Pancreas (tissue), 10 donors: ENCODE measurements at regions not wholly inside any gene's neighbourhood (a gene's known extent, or its start where the extent isn't known, plus 50 kb on each side); places are given as distances from the start of the nearest gene placed in this dataset.
A peak's percentile ranks its signal among the peaks of the same experiment; 100 is the strongest.

ENCODE experiments used
- ATAC-seq, 4 donors: fragments of 200-7000 bp; cut with Tn5 transposase; one replicate each; pipeline versions ENCODE4 v1.8.0 to v1.9.1; 2020; ENCODE audit warnings: mild to moderate bottlenecking in 4 of 4, moderate library complexity in 4 of 4
- DNase-seq, 6 donors: peaks; one replicate each; pipeline ENCODE4 v3.0.0-alpha.2; 2020
- FAIRE-seq: peaks from 2 replicates; lab custom pipeline; 2012; peaks lifted over from hg19 to GRCh38; lab: Jason Lieb, UNC
- H3K27ac ChIP-seq, 4 donors: fragments of 200-600 bp; sonication (generic); 1 replicate in 3 of 4; 2 replicates in 1 of 4; pipeline versions ENCODE4 v1.5.0 to v1.8.0; 2020
- H3K27me3 ChIP-seq, 4 donors: fragments of 200-600 bp; one replicate each; pipeline ENCODE4 v1.8.0; 2021
- H3K36me3 ChIP-seq, 3 donors: fragments of 200-600 bp; sonication (generic) in 1 of 3; one replicate each; pipeline versions ENCODE4 v1.5.0 to v1.8.0; 2020 to 2021
- H3K4me1 ChIP-seq, 3 donors: fragments of 200-600 bp; one replicate each; pipeline ENCODE4 v1.8.0; 2021
- H3K4me3 ChIP-seq, 4 donors: fragments of 200-600 bp; sonication (generic) in 2 of 4; one replicate each; pipeline versions ENCODE4 v1.5.0 to v1.8.0; 2020 to 2021
- H3K9me3 ChIP-seq, 4 donors: fragments of 200-600 bp; one replicate each; pipeline ENCODE4 v1.8.0; 2021
- WGBS, 2 donors: extraction: QIAGEN DNeasy Blood & Tissue Kit; methylation state at CpG; one replicate each; pipeline ENCODE4 v1.1.7; 2013; 5-methylcytosine and 5-hydroxymethylcytosine counted together
- intact Hi-C, 3 donors: fragments of 100-400 bp; cut with DNase I; formaldehyde crosslinking; loops; one replicate each; pipeline versions ENCODE4 v1.11.1 to v1.14.2; 2022
- TF ChIP-seq, protein P1 (sequence below), 4 donors: fragments of 200-600 bp; sonication (generic) in 3 of 4; IDR thresholded peaks; one replicate each; pipeline versions ENCODE4 v1.5.0 to v1.8.0; 2021; ENCODE audit warnings: antibody characterized with exemption in 4 of 4
- donor health status: healthy with polysubstance abuse.
- donor health status: DM: no; HTN: no; CAD: no; lungs with moderate emphysema.
- donor health status: DM: no; HTN: no; CAD: no.
- donor health status: control.
- donor health status: control.
- donor health status: Bipolar disorder and iron deficiency.
- donor health status: DM: yes; HTN: yes; CAD: no.
- donor health status: DM: no; HTN: no; CAD: no.
- donor health status: DM: no; HTN: no; CAD: no.
- donor health status: DM: yes; HTN: yes; CAD: no.

DNA sequence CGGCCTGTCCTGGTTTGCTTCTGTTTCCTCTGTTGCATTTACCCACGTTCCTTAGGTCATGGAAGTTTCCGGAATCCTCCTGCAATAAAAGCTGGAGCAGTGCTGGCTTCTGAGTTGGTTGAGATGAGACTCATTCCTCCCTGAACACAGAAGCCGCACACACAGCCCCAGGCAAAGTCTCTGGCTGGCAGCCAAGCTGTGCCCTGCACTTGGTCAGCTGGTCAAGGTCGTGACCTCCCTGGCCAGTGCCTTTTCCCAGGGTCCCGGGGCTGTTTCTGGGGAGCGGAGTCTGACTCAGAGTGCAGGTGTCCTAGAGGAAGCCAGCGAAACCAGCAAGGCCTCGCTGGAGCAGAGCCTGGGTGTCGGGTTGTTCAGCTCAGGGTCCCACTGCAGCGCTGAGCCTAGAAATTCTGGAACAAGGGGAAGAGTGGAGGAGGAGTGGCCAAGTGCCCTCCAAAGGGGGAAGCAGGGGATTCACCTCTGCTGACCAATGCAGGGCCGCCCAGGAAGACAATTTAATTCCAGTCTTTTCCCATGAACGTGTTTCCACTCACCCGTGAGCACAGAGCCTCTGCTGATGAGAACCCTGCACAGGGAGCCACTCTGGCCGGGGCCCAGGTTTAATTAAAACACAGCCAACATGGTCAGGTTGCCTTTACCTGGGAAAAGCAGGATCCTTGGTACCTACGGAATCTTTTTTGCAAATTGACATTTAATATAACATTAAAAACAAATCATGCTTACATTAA lies 245.5 kb upstream of the PPP2R2D start:
- TF ChIP-seq, protein P1, sequence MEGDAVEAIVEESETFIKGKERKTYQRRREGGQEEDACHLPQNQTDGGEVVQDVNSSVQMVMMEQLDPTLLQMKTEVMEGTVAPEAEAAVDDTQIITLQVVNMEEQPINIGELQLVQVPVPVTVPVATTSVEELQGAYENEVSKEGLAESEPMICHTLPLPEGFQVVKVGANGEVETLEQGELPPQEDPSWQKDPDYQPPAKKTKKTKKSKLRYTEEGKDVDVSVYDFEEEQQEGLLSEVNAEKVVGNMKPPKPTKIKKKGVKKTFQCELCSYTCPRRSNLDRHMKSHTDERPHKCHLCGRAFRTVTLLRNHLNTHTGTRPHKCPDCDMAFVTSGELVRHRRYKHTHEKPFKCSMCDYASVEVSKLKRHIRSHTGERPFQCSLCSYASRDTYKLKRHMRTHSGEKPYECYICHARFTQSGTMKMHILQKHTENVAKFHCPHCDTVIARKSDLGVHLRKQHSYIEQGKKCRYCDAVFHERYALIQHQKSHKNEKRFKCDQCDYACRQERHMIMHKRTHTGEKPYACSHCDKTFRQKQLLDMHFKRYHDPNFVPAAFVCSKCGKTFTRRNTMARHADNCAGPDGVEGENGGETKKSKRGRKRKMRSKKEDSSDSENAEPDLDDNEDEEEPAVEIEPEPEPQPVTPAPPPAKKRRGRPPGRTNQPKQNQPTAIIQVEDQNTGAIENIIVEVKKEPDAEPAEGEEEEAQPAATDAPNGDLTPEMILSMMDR (IDR thresholded peaks at IDR 0.05): no peak
- intact Hi-C loops: no loop called here
- peak in 2 of 6 donors; percentile 7 to 65 for DNase-seq
- ATAC-seq: no peak
- Histone ChIP-seq H3K4me1 (no peaks in the 10 kb centered on the region), H3K4me3 (no peak overlapping the region), H3K27ac (no peak overlapping the region), H3K9me3 (no peaks in the 10 kb centered on the region), H3K36me3 (no peaks in the 10 kb centered on the region), H3K27me3 (no peaks in the 10 kb centered on the region)
- no peak for FAIRE-seq
- 70 to 78% methylated on average over 16 of the region's 16 CpGs for WGBS, 2 donors

DNA sequence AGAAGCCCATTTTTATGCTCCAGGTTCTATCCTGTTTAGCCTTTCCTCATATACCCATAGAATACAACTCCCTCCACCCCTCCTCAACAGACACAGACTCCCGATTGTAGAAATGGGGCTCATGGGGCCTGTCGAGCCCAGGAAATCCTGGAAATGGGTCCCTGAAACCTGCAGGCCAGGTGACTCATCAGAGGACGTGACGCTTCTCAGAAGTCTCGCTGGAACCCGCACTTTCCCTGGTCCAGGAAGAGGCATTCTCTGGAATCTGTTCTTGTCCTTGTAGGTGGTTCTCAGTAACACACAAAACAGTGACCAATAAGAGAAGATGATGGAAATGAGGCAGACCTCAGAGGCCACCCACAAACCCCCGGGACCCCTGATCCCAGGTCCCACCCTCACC lies 244.8 kb upstream of the PPP2R2D start:
- DNase-seq (no peak), ATAC-seq (no peak), FAIRE-seq (no peak)
- Histone ChIP-seq H3K9me3 (no peaks in the 10 kb centered on the region), H3K36me3 (no peaks in the 10 kb centered on the region), H3K27me3 (no peaks in the 10 kb centered on the region), H3K27ac (no peak overlapping the region), H3K4me1 (no peaks in the 10 kb centered on the region), H3K4me3 (no peak overlapping the region)
- intact Hi-C loops: no loop called here
- TF ChIP-seq, protein P1 (IDR thresholded peaks at IDR 0.05): no peak
- WGBS, 2 donors: 71 to 80% methylated on average over 7 of the region's 7 CpGs

DNA sequence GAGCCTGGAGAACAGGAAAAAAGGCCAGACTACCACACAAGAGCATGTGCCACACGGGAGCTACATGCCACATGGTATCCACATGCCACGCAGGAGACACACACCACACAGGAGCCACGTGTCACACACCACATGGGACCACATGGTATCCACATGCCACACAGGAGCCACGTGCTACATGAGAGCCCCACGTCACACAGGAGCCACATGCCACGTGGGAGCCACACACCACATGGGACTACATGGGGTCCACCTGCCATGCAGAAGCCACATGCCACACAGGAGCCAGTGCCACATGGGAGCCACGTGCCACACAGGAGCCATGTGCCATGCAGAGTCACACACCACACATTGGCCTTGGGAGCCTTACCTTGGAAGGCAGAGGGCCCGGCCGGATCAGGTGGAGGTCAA lies 244.4 kb upstream of the PPP2R2D start:
- no peak for DNase-seq
- H3K4me3 ChIP-seq: no peak overlapping the region
- TF ChIP-seq, protein P1 (IDR thresholded peaks at IDR 0.05): no peak
- H3K9me3 ChIP-seq: no peaks in the 10 kb centered on the region
- no peak for FAIRE-seq
- H3K36me3 ChIP-seq: no peaks in the 10 kb centered on the region
- intact Hi-C loops: no loop called here
- no peak for ATAC-seq
- no peak overlapping the region for H3K27ac ChIP-seq
- H3K27me3 ChIP-seq: no peaks in the 10 kb centered on the region
- WGBS, 2 donors: 67 to 80% methylated on average over 9 of the region's 9 CpGs
- H3K4me1 ChIP-seq: no peaks in the 10 kb centered on the region

DNA sequence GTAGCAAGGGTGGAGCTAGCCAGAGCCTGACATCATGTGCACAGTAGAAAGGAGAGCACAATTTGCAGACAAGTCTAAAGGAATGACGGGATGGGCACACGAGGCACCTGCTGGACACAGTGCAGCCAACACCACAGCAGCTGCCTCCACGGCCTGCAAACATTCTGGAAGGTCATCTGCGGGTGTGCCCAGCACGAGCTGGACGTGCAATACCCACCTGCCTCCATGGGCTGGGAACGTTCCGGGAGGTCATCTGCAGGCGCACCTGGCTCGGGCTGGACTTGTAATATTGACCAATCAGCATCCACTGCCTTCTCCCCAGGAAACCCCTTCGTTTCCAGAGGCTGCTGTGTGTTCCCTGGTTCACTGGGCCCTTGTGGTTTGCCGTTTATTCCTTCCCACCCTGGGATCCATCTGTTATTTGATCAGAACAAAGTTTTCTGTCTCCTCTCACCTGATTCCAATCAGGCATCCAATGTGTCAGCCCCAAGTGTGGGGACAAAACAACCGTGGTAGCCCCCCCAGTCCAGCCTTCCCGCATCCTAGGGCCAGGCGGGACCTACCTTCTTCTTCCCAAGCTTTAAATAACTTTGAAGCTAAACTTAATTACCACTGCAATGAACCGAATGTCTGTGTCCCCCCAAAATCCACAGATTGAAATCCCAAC lies 243.4 kb upstream of the PPP2R2D start:
- WGBS, 2 donors: 63 to 66% methylated on average over 16 of the region's 16 CpGs
- ATAC-seq (no peak), FAIRE-seq (no peak), DNase-seq (no peak)
- Histone ChIP-seq H3K9me3 (no peaks in the 10 kb centered on the region), H3K4me1 (no peaks in the 10 kb centered on the region), H3K4me3 (no peak overlapping the region), H3K27ac (no peak overlapping the region), H3K27me3 (no peaks in the 10 kb centered on the region), H3K36me3 (no peaks in the 10 kb centered on the region)
- intact Hi-C loops: no loop called here
- TF ChIP-seq, protein P1 (IDR thresholded peaks at IDR 0.05): no peak

DNA sequence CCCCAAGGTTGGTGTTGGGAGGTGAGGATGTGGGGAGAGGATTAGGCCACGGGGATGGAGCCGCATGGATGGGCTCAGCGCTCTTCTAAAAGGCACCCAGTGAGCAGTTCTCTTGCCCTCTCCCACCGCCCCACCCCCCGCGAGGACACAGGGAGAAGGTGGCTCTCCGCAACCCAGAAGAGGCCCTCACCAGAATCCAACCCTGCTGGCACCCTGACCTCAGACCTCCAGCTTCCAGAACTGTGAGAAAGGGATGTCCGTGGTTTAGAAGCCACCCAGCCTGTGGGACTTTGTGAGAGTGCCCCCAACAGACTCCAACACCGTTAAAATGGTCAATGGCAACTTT lies 242.8 kb upstream of the PPP2R2D start:
- H3K27me3 ChIP-seq: no peaks in the 10 kb centered on the region
- H3K4me1 ChIP-seq: no peaks in the 10 kb centered on the region
- intact Hi-C loops: no loop called here
- TF ChIP-seq, protein P1 (IDR thresholded peaks at IDR 0.05): no peak
- ATAC-seq (no peak), FAIRE-seq (no peak), DNase-seq (no peak)
- H3K27ac ChIP-seq: no peak overlapping the region
- no peak overlapping the region for H3K4me3 ChIP-seq
- no peaks in the 10 kb centered on the region for H3K36me3 ChIP-seq
- 83 to 85% methylated on average over 9 of the region's 9 CpGs for WGBS, 2 donors
- no peaks in the 10 kb centered on the region for H3K9me3 ChIP-seq
